Adrenal gland (tissue), 5 donors: ENCODE measurements at regions not wholly inside any gene's neighbourhood (a gene's known extent, or its start where the extent isn't known, plus 50 kb on each side); places are given as distances from the start of the nearest gene placed in this dataset.

ENCODE experiments used
- POLR2A ChIP-seq, 2 donors: fragments of 450-650 bp; IDR thresholded peaks; one replicate each; pipeline ENCODE4 v1.6.1; 2017; ENCODE audit warnings: antibody characterized with exemption in 2 of 2, mild to moderate bottlenecking in 2 of 2, moderate library complexity in 1 of 2
- TF ChIP-seq, protein P1 (sequence below), 6 experiments: fragments of 450-650 bp in 4 of 6; fragments of 200-600 bp in 2 of 6; sonication (generic) in 1 of 6; IDR thresholded peaks; 1 replicate in 5 of 6; 2 replicates in 1 of 6; pipeline versions ENCODE4 v1.5.1 to v1.8.0; 2016 to 2021; ENCODE audit warnings: antibody characterized with exemption in 6 of 6, mild to moderate bottlenecking in 2 of 6, moderate library complexity in 1 of 6
- donor health status: DM: no; HTN: no; CAD: no.

DNA sequence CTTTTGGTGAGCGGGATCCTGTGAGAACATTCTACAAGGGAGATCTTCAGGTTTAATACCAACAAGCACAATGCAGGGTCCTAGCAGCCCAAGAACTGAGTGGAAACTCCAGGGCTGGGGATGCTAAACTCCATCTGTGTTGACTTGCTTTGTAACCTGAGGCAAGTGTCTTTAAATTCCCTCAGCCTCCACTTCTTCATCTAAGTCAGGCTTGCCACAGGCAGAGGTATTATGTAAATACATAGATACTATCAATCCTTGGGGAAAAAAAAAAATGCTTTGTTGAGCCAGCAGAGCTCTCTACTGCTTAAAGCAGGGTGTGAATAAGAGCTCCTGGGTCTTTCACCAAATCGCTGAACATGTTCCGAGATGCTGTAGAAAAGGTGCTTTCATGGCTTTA lies 114.2 kb upstream of the PHACTR1 start:
- no peak for TF ChIP-seq POLR2A (IDR thresholded peaks at IDR 0.05)
- TF ChIP-seq, protein P1, sequence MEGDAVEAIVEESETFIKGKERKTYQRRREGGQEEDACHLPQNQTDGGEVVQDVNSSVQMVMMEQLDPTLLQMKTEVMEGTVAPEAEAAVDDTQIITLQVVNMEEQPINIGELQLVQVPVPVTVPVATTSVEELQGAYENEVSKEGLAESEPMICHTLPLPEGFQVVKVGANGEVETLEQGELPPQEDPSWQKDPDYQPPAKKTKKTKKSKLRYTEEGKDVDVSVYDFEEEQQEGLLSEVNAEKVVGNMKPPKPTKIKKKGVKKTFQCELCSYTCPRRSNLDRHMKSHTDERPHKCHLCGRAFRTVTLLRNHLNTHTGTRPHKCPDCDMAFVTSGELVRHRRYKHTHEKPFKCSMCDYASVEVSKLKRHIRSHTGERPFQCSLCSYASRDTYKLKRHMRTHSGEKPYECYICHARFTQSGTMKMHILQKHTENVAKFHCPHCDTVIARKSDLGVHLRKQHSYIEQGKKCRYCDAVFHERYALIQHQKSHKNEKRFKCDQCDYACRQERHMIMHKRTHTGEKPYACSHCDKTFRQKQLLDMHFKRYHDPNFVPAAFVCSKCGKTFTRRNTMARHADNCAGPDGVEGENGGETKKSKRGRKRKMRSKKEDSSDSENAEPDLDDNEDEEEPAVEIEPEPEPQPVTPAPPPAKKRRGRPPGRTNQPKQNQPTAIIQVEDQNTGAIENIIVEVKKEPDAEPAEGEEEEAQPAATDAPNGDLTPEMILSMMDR (IDR thresholded peaks at IDR 0.05), result no peak
